C4-2B (cell line): ENCODE measurements at regions not wholly inside any gene's neighbourhood (a gene's known extent, or its start where the extent isn't known, plus 50 kb on each side); places are given as distances from the start of the nearest gene placed in this dataset.

Source experiments
- H3K27ac ChIP-seq: fragments of 450-650 bp; 2 replicates; pipeline ENCODE4 v1.5.1; 2017
- CTCF ChIP-seq: fragments of 450-650 bp; conservative IDR thresholded peaks from 2 replicates; pipeline ENCODE4 v1.5.1; 2017; ENCODE audit warnings: mild to moderate bottlenecking
- ZFX ChIP-seq: fragments of 450-650 bp; IDR thresholded peaks from 2 replicates; pipeline ENCODE4 v1.6.1; 2017

DNA sequence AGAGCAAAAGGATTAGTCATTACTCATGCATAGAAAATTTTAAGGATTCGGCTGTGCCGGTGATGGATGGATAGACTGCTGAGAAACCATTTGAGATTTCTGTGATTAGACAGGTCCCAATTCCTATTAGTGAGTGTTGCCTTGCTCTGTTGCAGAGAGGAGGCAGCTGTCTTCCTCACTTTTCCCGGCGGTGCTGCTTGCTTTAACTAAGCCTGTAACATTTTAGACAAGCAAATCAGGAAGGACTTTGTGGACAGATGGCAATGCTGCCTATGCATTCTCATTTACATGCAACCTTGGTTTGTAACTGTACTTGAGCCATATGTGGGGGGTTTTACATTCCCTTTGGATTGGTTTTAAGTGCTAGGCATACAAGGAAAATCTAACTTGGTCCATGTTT is 1176.3 kb downstream of the CDH18 start:
- TF ChIP-seq CTCF (no peak), ZFX (no peak)
- H3K27ac ChIP-seq, result no peak overlapping the region

- no peak overlapping the region for H3K27ac ChIP-seq
- no peak for TF ChIP-seq CTCF
- TF ChIP-seq ZFX, result no peak
Observed at GRCh38 chr5:18828351-18828750, 1159.6 kb downstream of the CDH18 start.

GRCh38 chr5:18829539-18829938 is 1158.5 kb downstream of the CDH18 start:
- H3K27ac ChIP-seq, result no peak overlapping the region
- no peak for TF ChIP-seq ZFX
- no peak for TF ChIP-seq CTCF

- TF ChIP-seq ZFX (no peak), CTCF (no peak)
Observed at GRCh38 chr5:18850216-18850615, 1137.8 kb downstream of the CDH18 start.

DNA sequence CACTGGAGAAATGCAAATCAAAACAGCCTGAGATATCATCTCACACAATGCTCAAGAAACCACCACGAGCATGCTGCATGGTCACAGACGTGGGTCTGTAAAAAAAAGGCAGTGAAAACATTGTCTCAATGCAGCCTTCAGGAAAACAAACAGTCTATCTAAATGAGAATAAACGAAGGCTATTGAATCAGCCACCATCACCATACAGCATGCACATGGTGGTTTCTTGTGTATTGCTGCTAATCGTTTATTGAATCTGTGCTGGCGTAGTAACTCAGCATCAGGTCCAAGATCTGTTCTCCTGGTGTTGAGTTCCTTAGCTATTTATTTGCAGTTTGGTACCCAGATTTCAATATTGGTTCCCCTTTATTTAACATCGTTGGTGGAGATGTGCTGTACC is 1115.0 kb downstream of the CDH18 start:
- TF ChIP-seq ZFX (no peak), CTCF (no peak)

More at GRCh38 chr5:18850216-18850615, 1137.8 kb downstream of the CDH18 start:
- no peak overlapping the region for H3K27ac ChIP-seq

GRCh38 chr5:18876565-18876964 is 1111.4 kb downstream of the CDH18 start:
- H3K27ac ChIP-seq, result no peak overlapping the region
- TF ChIP-seq ZFX (no peak), CTCF (no peak)

More for the DNA sequence above, 1115.0 kb downstream of the CDH18 start:
- H3K27ac ChIP-seq, result no peak overlapping the region

GRCh38 chr5:18881615-18882014 is 1106.4 kb downstream of the CDH18 start:
- TF ChIP-seq ZFX (no peak), CTCF (no peak)
- H3K27ac ChIP-seq, result no peak overlapping the region
